ENCODE measurements at regions not wholly inside any gene's neighbourhood (a gene's known extent, or its start where the extent isn't known, plus 50 kb on each side); places are given as distances from the start of the nearest gene placed in this dataset.

- TF ChIP-seq, protein P1, sequence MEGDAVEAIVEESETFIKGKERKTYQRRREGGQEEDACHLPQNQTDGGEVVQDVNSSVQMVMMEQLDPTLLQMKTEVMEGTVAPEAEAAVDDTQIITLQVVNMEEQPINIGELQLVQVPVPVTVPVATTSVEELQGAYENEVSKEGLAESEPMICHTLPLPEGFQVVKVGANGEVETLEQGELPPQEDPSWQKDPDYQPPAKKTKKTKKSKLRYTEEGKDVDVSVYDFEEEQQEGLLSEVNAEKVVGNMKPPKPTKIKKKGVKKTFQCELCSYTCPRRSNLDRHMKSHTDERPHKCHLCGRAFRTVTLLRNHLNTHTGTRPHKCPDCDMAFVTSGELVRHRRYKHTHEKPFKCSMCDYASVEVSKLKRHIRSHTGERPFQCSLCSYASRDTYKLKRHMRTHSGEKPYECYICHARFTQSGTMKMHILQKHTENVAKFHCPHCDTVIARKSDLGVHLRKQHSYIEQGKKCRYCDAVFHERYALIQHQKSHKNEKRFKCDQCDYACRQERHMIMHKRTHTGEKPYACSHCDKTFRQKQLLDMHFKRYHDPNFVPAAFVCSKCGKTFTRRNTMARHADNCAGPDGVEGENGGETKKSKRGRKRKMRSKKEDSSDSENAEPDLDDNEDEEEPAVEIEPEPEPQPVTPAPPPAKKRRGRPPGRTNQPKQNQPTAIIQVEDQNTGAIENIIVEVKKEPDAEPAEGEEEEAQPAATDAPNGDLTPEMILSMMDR (conservative IDR thresholded peaks at IDR 0.05; ENCODE audit: low read length) = no peak
- no peak for TF ChIP-seq EZH2phosphoT487 (IDR thresholded peaks at IDR 0.05; ENCODE audit: borderline replicate concordance)
Observed at GRCh38 chr7:68911754-68912153, 686.5 kb upstream of the AUTS2 start.
